ENCODE measurements at regions not wholly inside any gene's neighbourhood (a gene's known extent, or its start where the extent isn't known, plus 50 kb on each side); places are given as distances from the start of the nearest gene placed in this dataset.

- DNase-seq, result no peak
These were observed 573.1 kb upstream of the KLF12 start for GRCh38 chr13:74707291-74707690.

- no peak for DNase-seq
These were observed 572.6 kb upstream of the KLF12 start for GRCh38 chr13:74706801-74707200.

- DNase-seq, result no peak
These were observed 571.2 kb upstream of the KLF12 start for GRCh38 chr13:74705438-74705837.

GRCh38 chr13:74703855-74704387 is 569.7 kb upstream of the KLF12 start:
- DNase-seq, result no peak

DNA sequence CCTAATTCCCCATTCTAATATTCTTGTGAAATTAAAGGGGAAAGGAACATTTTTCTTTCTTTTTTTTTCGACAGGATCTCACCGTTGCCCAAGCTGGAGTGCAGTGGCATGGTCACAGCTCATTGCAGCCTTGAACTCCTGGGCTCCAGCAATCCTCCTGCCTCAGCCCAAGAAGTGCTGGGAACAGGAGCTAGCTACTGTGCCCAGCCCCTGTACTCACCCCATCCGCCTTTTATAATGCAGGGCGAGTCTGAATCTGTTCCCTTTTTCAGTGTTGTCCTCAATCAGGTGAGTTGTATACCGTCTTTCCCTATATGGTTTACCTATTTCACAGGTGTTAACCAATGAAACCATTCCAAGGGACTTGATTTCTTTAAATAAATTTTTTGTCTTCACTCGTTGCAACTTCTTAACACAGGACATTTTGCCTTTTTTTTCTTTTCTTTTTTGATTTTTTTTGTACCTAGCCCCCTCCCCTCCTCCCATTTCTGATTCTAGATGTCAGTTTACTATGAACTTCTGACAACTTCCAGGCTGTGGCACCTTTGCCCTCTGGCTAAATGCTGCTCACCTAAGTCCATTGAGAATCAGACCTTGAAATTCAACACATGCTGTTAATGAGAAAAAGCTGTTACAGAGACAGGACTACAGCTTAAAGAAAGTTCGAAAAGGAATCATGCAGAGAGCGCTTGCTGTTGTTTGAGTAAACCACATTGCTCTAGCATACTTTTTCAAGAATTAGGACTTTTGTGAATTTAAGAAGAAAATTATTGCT is 562.1 kb upstream of the KLF12 start:
- no peak for DNase-seq

DNA sequence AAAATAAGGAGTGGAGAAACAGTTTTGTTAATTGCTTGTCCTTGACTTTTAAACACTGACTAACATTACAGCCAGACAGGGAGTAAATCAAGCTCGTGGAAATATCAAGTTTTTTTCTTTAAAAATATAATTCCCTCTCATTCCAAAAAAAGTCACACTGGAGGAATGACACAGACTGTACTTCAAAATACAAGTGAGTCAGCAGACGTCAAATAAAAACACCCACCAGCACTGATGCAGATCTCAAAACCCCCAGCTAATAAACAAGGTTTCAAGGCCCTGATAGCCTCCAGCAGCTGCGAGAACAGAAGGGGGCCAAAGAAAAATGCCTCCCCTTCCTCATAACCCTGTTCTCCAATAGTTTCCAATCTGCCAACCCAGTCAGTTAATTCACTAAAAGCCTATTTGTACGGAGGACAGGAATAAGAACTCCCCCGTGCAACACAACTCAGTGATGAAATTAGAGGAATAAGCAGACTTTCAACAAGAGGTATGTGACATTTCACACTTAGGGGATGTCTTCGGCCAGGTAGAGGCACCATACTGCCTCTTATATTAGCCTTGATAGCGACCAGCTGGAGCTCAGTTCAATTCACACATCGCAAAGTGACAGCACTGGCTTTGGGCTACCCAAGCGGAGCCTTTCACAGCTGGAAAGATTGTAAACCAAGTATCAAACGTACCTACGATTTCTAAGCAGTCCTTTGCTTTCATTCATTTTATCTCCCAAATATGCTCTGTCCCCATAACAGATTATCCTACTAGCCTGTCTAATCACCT is 561.0 kb upstream of the KLF12 start:
- no peak for DNase-seq

- no peak for DNase-seq
These were observed 553.4 kb upstream of the KLF12 start for GRCh38 chr13:74687442-74688182.

- peak in 1 of 2 donors; percentile 1 for DNase-seq
These were observed 549.2 kb upstream of the KLF12 start for GRCh38 chr13:74683411-74683810.

GRCh38 chr13:74682746-74683145 is 548.5 kb upstream of the KLF12 start:
- no peak for DNase-seq

DNA sequence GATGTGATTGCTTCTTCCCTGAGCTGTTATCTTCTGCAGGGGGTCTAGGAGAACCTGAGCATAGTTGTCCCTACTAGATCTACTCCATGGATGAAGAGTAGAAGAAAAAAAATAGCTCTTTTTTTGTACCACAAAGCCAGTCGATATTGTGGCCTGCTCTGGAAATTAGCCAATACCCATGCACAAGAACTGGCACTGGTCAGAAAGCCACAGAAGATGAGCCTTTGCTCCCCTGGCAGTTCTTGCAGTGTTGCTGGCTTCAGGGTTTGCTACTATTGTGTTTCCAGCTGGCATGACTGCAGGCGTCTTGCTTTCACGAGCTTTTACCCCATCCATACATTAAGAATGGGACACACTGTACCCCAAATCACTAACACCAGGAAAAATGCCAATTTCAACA is 547.7 kb upstream of the KLF12 start:
- no peak for DNase-seq

DNA sequence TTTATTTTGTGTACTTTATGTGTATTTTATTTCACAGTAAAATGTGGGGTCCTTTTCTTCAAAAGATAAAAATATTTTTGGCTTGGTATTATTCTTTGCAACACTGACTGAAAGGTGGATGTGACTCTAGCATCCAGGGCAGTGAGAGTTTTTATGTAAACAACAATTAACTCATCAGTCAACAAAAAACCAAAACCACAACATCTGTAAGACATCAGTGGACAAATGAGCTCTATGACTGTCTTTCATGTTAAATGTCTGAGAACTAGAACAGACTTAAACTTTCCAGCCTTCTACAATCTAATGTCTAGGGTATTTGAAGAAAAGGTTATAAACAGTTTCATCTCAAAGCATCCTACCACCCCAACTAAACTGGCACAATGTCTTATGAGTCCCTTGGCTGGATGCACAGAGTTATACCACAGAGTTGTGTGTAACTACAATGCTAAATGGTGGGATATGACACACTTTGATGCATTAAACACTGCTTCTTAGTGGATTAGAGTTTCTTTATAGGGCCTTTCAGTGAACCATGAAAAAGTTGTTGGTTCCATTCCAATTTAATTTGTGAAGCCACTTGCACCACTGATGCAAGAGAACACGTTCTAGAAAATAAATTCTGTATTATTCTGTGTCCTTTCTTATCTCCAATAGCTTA is 544.2 kb upstream of the KLF12 start:
- DNase-seq, result no peak

- DNase-seq, result no peak
These were observed 541.8 kb upstream of the KLF12 start for GRCh38 chr13:74675972-74676371.

GRCh38 chr13:74675182-74675581 is 541.0 kb upstream of the KLF12 start:
- no peak for DNase-seq

DNA sequence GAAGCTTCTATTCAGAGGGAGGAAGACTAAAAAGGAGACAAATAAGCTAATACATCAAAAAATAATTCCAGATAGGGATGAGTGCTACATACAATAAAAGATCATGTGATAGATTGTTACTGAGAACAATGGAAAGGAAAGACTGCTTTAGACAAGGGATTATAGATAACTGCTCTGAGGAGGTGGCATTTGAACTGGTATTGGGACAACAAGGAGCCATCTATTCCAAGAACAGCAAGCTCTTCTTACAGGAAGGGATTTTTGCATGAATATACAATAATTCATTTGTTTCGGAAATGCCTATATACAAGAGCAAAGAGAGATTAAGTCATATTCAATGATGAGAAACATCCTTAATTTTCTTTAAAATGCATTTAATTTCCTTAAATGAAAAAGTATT is 540.5 kb upstream of the KLF12 start:
- DNase-seq, result no peak

- DNase-seq, result no peak
These were observed 534.9 kb upstream of the KLF12 start for GRCh38 chr13:74669149-74669548.

DNA sequence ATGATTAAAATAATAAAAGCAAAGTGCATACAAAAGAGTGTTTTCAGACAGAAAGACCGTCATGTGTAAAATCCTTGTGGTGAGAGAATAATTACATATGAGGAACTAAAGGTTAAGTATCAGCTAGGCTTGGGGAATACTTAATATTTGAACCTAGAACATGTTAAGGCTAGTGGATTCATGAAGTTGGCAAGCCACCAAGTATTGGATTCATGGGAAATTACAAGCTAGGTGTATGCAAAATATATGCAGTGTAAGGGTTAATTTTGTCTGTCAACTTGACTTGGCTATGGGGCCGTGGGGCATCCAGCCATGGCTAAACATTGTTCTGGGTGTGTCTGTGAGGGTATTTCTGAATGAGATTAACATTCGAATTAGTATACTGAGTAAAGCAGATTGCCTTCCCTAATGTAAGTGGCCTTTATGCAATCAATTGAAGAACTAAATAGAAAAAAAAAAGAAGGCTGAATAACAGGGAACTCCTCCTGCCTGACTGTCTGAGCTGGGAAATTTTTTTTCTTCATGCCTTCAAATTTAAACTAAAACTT is 533.5 kb upstream of the KLF12 start:
- DNase-seq, result no peak

GRCh38 chr13:74662905-74663304 is 528.7 kb upstream of the KLF12 start:
- DNase-seq, result no peak

DNA sequence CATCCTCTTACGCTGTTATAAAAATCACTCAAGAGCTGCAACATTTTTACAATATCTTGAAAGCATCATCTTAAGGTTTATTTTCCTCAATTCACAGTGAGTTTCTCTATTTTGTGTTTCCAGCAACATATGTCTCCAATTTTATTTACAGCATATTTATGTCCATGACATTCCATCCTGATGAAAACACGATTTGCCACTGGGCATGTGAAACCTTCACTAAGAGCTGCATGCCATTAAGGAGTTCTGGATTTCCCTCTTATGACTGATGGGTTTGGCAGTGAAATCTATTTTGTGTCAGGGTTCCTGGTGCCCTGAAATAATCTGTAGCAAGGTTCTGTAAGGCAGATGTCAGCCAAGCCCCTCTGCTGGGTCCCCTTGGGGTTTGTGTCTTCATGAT is 527.6 kb upstream of the KLF12 start:
- no peak for DNase-seq

DNA sequence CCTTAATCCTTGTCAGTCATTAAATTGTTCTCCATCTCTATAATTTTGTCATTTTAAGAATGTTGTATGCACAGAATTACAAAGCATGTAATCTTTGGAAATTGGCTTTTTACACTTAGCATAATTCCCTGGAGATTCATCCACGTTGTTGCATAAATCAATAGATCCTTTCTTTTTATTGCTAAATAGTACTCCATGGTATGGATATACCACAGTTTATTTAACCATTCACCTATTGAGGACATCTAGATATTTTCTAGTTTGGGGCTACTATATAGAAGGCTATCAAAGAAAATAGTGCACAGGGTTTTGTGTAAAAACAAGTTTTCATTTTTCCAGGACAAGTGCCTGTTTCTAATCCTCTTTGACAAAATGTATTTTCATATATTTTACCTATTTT is 523.6 kb upstream of the KLF12 start:
- DNase-seq, result no peak

GRCh38 chr13:74651121-74651520 is 516.9 kb upstream of the KLF12 start:
- DNase-seq, result no peak

- DNase-seq, result no peak
These were observed 513.8 kb upstream of the KLF12 start for GRCh38 chr13:74647991-74648390.

GRCh38 chr13:74647211-74647610 is 513.0 kb upstream of the KLF12 start:
- DNase-seq, result no peak

- DNase-seq, result no peak
These were observed 511.9 kb upstream of the KLF12 start for GRCh38 chr13:74646091-74646490.
